Lower leg skin (tissue), 3 donors: ENCODE measurements at regions not wholly inside any gene's neighbourhood (a gene's known extent, or its start where the extent isn't known, plus 50 kb on each side); places are given as distances from the start of the nearest gene placed in this dataset.

ENCODE experiments used
- CTCF ChIP-seq, 3 donors: fragments of 450-650 bp; IDR thresholded peaks; one replicate each; pipeline ENCODE4 v1.5.1; 2016; ENCODE audit warnings: antibody characterized with exemption in 3 of 3, mild to moderate bottlenecking in 3 of 3, moderate library complexity in 2 of 3
- POLR2A ChIP-seq, 2 donors: fragments of 450-650 bp; IDR thresholded peaks; one replicate each; pipeline ENCODE4 v1.6.1; 2016 to 2017; ENCODE audit warnings: antibody characterized with exemption in 2 of 2, mild to moderate bottlenecking in 1 of 2, moderate library complexity in 1 of 2

- TF ChIP-seq CTCF (IDR thresholded peaks at IDR 0.05) (no peak), POLR2A (IDR thresholded peaks at IDR 0.05) (no peak)
Observed at GRCh38 chr2:67295851-67296250, 101.3 kb upstream of the ETAA1 start.
